Mucosa of descending colon (tissue), 3 donors: ENCODE measurements at regions not wholly inside any gene's neighbourhood (a gene's known extent, or its start where the extent isn't known, plus 50 kb on each side); places are given as distances from the start of the nearest gene placed in this dataset.
"Not testable (repeated sequence)": the region's sequence is repeated elsewhere in the genome, so short reads cannot be mapped to it uniquely, and the experiment has no call there.

ENCODE experiments used
- ATAC-seq: fragments of 200-7000 bp; cut with Tn5 transposase; one replicate; pipeline ENCODE4 v1.9.1; 2020; ENCODE audit warnings: mild to moderate bottlenecking, moderate library complexity
- DNase-seq, 3 donors: peaks; one replicate each; pipeline ENCODE4 v3.0.0-alpha.2; 2020
- H3K36me3 ChIP-seq: fragments of 200-600 bp; one replicate; pipeline ENCODE4 v1.8.0; 2021; ENCODE audit warnings: low read depth, mild to moderate bottlenecking
- H3K4me1 ChIP-seq: fragments of 200-600 bp; one replicate; pipeline ENCODE4 v1.8.0; 2021; ENCODE audit warnings: low read depth, mild to moderate bottlenecking
- H3K4me3 ChIP-seq: fragments of 200-600 bp; one replicate; pipeline ENCODE4 v1.8.0; 2021; ENCODE audit warnings: mild to moderate bottlenecking
- H3K9me3 ChIP-seq: fragments of 200-600 bp; one replicate; pipeline ENCODE4 v1.8.0; 2021; ENCODE audit warnings: mild to moderate bottlenecking
- CTCF ChIP-seq: fragments of 200-600 bp; IDR thresholded peaks from one replicate; pipeline ENCODE4 v1.8.0; 2022; ENCODE audit warnings: antibody characterized with exemption, mild to moderate bottlenecking
- intact Hi-C, 2 donors: fragments of 100-400 bp; cut with DNase I in 1 of 2; cut with micrococcal nuclease in 1 of 2; formaldehyde crosslinking; loops; one replicate each; pipeline versions ENCODE4 v1.11.0 to v1.11.1; 2022; cut with DNase I, micrococcal nuclease
- donor health status: DM: no; HTN: no; CAD: no; lungs with moderate emphysema.
- donor health status: DM: no; HTN: no; CAD: no.
- donor health status: DM: no; HTN: yes; CAD: no.

- intact Hi-C loops: no loop called here
- no peaks in the 10 kb centered on the region for H3K4me1 ChIP-seq
- no peak for DNase-seq
- H3K9me3 ChIP-seq: peaks cover 2% of the 10 kb centered on the region
- H3K36me3 ChIP-seq: no peaks in the 10 kb centered on the region
- H3K4me3 ChIP-seq: no peak overlapping the region
- TF ChIP-seq CTCF: no peak
- no peak for ATAC-seq
Measured at GRCh38 chr7:156503196-156503595, 137.4 kb upstream of the RNF32 start.

- ATAC-seq, DNase-seq, H3K4me3 ChIP-seq, H3K36me3 ChIP-seq, H3K9me3 ChIP-seq, intact Hi-C loops, H3K4me1 ChIP-seq: not testable (repeated sequence)
Measured at GRCh38 chr7:156501815-156502214, 138.8 kb upstream of the RNF32 start.

GRCh38 chr7:156499247-156499881 lies 141.2 kb upstream of the RNF32 start:
- ATAC-seq: no peak

GRCh38 chr7:156497776-156498509 lies 142.6 kb upstream of the RNF32 start:
- Histone ChIP-seq H3K9me3 (peaks cover 2% of the 10 kb centered on the region), H3K4me1 (no peaks in the 10 kb centered on the region), H3K36me3 (no peaks in the 10 kb centered on the region), H3K4me3 (no peak overlapping the region)
- ATAC-seq: no peak
- no peak for TF ChIP-seq CTCF
- intact Hi-C loops: no loop called here
- DNase-seq: no peak

More at GRCh38 chr7:156499247-156499881, 141.2 kb upstream of the RNF32 start:
- Histone ChIP-seq H3K9me3 (peaks cover 2% of the 10 kb centered on the region), H3K4me3 (no peak overlapping the region), H3K4me1 (no peaks in the 10 kb centered on the region), H3K36me3 (no peaks in the 10 kb centered on the region)
- no peak for TF ChIP-seq CTCF
- intact Hi-C loops: no loop called here
- no peak for DNase-seq

- no peak for ATAC-seq
- TF ChIP-seq CTCF: no peak
Measured at GRCh38 chr7:156496865-156497264, 143.7 kb upstream of the RNF32 start.

GRCh38 chr7:156496363-156496769 lies 144.2 kb upstream of the RNF32 start:
- no peak overlapping the region for H3K4me3 ChIP-seq
- intact Hi-C loops: no loop called here
- ATAC-seq (no peak), DNase-seq (no peak)
- H3K9me3 ChIP-seq: peaks cover 2% of the 10 kb centered on the region
- TF ChIP-seq CTCF: no peak
- no peaks in the 10 kb centered on the region for H3K36me3 ChIP-seq
- no peaks in the 10 kb centered on the region for H3K4me1 ChIP-seq

More at GRCh38 chr7:156496865-156497264, 143.7 kb upstream of the RNF32 start:
- Histone ChIP-seq H3K9me3 (peaks cover 2% of the 10 kb centered on the region), H3K4me1 (no peaks in the 10 kb centered on the region), H3K4me3 (no peak overlapping the region), H3K36me3 (no peaks in the 10 kb centered on the region)
- DNase-seq: no peak
- intact Hi-C loops: no loop called here
